Epithelial cell of esophagus (primary cell): ENCODE measurements at regions not wholly inside any gene's neighbourhood (a gene's known extent, or its start where the extent isn't known, plus 50 kb on each side); places are given as distances from the start of the nearest gene placed in this dataset.

Source experiments
- DNase-seq: peaks from one replicate; pipeline ENCODE4 v3.0.0; 2010; ENCODE audit warnings: low read depth
- H3K4me3 ChIP-seq: 2 replicates; pipeline ENCODE4 v1.5.1; 2011; ENCODE audit warnings: mild to moderate bottlenecking, low read length, control low read depth
- CTCF ChIP-seq: IDR thresholded peaks from 2 replicates; pipeline ENCODE4 v1.5.1; 2011; ENCODE audit warnings: low read depth, mild to moderate bottlenecking, low read length, control low read depth, inconsistent platforms; ENCODE audit not compliant: insufficient read depth; ENCODE audit errors: missing control alignments

- H3K4me3 ChIP-seq = no peak overlapping the region
- no peak for TF ChIP-seq CTCF
- peak; percentile 71 for DNase-seq
These were observed 220.0 kb downstream of the ESM1 start for GRCh38 chr5:54765165-54766028.

GRCh38 chr5:54764102-54765090 lies 221.0 kb downstream of the ESM1 start:
- no peak for DNase-seq
- H3K4me3 ChIP-seq = no peak overlapping the region
- TF ChIP-seq CTCF = no peak

DNA sequence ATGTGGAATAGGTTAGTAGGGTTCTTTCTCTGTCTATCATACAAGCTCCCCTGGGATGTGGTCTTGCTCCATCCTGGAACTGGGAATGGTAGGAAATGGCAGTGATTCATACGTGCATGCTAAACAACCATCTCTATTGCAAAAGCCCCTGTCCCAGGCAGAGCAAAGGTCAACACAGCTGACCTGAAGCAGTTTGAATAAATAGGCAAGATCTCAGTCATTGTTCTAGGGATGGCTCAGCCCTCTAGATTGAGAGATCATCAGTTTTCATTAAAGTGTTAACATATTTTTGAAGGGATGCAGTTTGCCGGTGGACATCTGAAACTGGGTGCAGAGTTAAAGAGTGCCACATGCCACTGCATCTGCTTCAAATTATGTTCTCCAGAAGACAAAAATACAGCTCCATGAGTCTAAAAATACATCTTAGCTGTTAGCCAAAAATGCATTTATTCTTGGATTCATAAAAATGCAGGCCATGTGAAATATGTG lies 224.1 kb downstream of the ESM1 start:
- no peak for TF ChIP-seq CTCF
- H3K4me3 ChIP-seq = no peak overlapping the region
- DNase-seq = peak; percentile 56

DNA sequence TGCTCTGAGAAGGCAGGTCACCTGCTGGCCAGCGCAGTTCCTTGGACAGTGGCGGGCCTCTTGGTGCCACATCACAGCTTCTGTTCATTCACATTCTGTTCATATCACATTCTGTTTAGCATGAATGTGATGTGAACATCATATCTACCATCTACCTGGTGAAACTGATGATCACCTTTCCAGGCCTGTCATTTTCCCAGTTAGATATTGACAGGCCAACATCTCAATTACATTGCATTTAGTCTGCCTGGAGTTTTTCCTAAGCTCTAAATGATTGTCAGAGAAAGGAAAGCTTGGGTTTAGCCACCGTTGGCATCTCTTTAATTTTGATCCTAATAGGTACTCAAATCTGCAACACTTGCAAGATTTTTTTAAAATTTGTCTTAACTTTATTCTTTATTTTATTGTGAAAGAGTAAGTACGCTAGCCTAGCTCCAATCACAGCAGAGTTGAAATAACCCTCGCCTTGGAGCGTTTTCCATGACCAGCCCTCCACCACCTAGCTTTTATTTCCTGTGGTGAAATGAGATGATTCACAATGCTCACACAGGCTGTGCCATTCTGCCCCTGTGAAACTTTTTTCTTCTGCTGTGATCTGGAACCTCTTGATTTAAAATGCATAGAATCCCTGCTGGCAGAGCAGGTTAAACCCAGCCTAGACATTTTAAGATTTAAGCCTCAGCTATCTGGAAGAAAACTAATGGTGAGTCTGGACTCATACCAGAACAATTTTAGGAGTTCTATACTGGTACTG lies 225.0 kb downstream of the ESM1 start:
- DNase-seq = peak; percentile 77
- no peak overlapping the region for H3K4me3 ChIP-seq
- TF ChIP-seq CTCF = no peak

- H3K4me3 ChIP-seq = no peak overlapping the region
- TF ChIP-seq CTCF = no peak
These were observed 227.4 kb downstream of the ESM1 start for GRCh38 chr5:54758038-54758437.

GRCh38 chr5:54757541-54757940 lies 227.9 kb downstream of the ESM1 start:
- no peak for TF ChIP-seq CTCF
- no peak overlapping the region for H3K4me3 ChIP-seq
- DNase-seq = no peak

More at GRCh38 chr5:54758038-54758437, 227.4 kb downstream of the ESM1 start:
- peak; percentile 66 for DNase-seq
